ENCODE measurements at regions not wholly inside any gene's neighbourhood (a gene's known extent, or its start where the extent isn't known, plus 50 kb on each side); places are given as distances from the start of the nearest gene placed in this dataset.

- DNase-seq (ENCODE audit: low spot score) = no peak
- in situ Hi-C loops (cut with MboI; ENCODE audit: low sequenced_read_pairs, unreplicated experiment) = no loop called here
- TF ChIP-seq CTCF (IDR thresholded peaks at IDR 0.05; ENCODE audit: borderline replicate concordance, control extremely low read depth, extremely low read depth, insufficient read depth, missing control alignments) = no peak
Observed at GRCh38 chr2:41933046-41933420, 114.8 kb upstream of the PKDCC start.

- in situ Hi-C loops (cut with MboI; ENCODE audit: low sequenced_read_pairs, unreplicated experiment) = no loop called here
- DNase-seq (ENCODE audit: low spot score) = no peak
- TF ChIP-seq CTCF (IDR thresholded peaks at IDR 0.05; ENCODE audit: borderline replicate concordance, control extremely low read depth, extremely low read depth, insufficient read depth, missing control alignments) = no peak
Observed at GRCh38 chr2:41933585-41934320, 114.1 kb upstream of the PKDCC start.

- no peak for TF ChIP-seq CTCF (IDR thresholded peaks at IDR 0.05; ENCODE audit: borderline replicate concordance, control extremely low read depth, extremely low read depth, insufficient read depth, missing control alignments)
- DNase-seq (ENCODE audit: low spot score) = no peak
- in situ Hi-C loops (cut with MboI; ENCODE audit: low sequenced_read_pairs, unreplicated experiment) = no loop called here
Observed at GRCh38 chr2:41934329-41934958, 113.4 kb upstream of the PKDCC start.

GRCh38 chr2:41935002-41935401 lies 112.8 kb upstream of the PKDCC start:
- DNase-seq (ENCODE audit: low spot score) = no peak
- TF ChIP-seq CTCF (IDR thresholded peaks at IDR 0.05; ENCODE audit: borderline replicate concordance, control extremely low read depth, extremely low read depth, insufficient read depth, missing control alignments) = no peak
- in situ Hi-C loops (cut with MboI; ENCODE audit: low sequenced_read_pairs, unreplicated experiment) = no loop called here

- DNase-seq (ENCODE audit: low spot score) = no peak
- in situ Hi-C loops (cut with MboI; ENCODE audit: low sequenced_read_pairs, unreplicated experiment) = no loop called here
- TF ChIP-seq CTCF (IDR thresholded peaks at IDR 0.05; ENCODE audit: borderline replicate concordance, control extremely low read depth, extremely low read depth, insufficient read depth, missing control alignments) = no peak
Observed at GRCh38 chr2:41935825-41936224, 112.0 kb upstream of the PKDCC start.

- in situ Hi-C loops (cut with MboI; ENCODE audit: low sequenced_read_pairs, unreplicated experiment) = no loop called here
- DNase-seq (ENCODE audit: low spot score) = no peak
- no peak for TF ChIP-seq CTCF (IDR thresholded peaks at IDR 0.05; ENCODE audit: borderline replicate concordance, control extremely low read depth, extremely low read depth, insufficient read depth, missing control alignments)
Observed at GRCh38 chr2:41936771-41937463, 110.9 kb upstream of the PKDCC start.

Data from GM13976 (cell line).